ENCODE measurements at regions not wholly inside any gene's neighbourhood (a gene's known extent, or its start where the extent isn't known, plus 50 kb on each side); places are given as distances from the start of the nearest gene placed in this dataset.

DNA sequence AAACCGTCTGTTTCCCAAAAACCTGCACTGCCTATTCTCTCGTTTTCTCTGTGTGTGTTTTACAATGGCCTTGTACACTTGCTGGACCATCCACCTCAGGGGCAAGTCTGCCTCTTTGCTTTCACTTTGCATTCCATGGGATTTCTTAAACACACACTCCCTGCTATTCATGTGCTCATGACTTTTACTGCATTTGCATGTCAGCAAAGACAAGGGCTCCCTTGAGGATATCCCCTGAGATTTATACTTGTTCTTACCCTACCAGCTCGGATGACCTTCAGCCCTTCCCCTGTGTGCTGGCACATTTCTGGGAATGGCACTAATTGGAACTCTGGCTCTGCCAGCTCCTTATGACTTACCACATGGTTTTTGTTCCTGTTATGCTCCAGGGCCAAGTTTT is 386.9 kb downstream of the AMY1C start:
- H3K4me3 ChIP-seq: no peak overlapping the region
- TF ChIP-seq KLF5 (IDR thresholded peaks at IDR 0.05; ENCODE audit: partially characterized antibody) (no peak), RAD21 (IDR thresholded peaks at IDR 0.05; ENCODE audit: insufficient read depth, low read depth, low read length) (no peak), POLR2A (IDR thresholded peaks at IDR 0.05; ENCODE audit: low read depth, low read length) (no peak), ZBTB40 (IDR thresholded peaks at IDR 0.05; ENCODE audit: borderline replicate concordance) (no peak), BMI1 (IDR thresholded peaks at IDR 0.05; ENCODE audit: borderline replicate concordance) (no peak), MYB (IDR thresholded peaks at IDR 0.05; ENCODE audit: borderline replicate concordance, low read depth, low read length) (no peak), BHLHE40 (IDR thresholded peaks at IDR 0.05; ENCODE audit: borderline replicate concordance in 1 of 2, low read depth in 2 of 2, low read length in 1 of 2) (no peak), ZNF24 (IDR thresholded peaks at IDR 0.05) (no peak), ZNF687 (IDR thresholded peaks at IDR 0.05) (no peak)
- TF ChIP-seq, protein P1, sequence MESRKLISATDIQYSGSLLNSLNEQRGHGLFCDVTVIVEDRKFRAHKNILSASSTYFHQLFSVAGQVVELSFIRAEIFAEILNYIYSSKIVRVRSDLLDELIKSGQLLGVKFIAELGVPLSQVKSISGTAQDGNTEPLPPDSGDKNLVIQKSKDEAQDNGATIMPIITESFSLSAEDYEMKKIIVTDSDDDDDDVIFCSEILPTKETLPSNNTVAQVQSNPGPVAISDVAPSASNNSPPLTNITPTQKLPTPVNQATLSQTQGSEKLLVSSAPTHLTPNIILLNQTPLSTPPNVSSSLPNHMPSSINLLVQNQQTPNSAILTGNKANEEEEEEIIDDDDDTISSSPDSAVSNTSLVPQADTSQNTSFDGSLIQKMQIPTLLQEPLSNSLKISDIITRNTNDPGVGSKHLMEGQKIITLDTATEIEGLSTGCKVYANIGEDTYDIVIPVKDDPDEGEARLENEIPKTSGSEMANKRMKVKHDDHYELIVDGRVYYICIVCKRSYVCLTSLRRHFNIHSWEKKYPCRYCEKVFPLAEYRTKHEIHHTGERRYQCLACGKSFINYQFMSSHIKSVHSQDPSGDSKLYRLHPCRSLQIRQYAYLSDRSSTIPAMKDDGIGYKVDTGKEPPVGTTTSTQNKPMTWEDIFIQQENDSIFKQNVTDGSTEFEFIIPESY (IDR thresholded peaks at IDR 0.05): no peak
- TF ChIP-seq, protein P2, sequence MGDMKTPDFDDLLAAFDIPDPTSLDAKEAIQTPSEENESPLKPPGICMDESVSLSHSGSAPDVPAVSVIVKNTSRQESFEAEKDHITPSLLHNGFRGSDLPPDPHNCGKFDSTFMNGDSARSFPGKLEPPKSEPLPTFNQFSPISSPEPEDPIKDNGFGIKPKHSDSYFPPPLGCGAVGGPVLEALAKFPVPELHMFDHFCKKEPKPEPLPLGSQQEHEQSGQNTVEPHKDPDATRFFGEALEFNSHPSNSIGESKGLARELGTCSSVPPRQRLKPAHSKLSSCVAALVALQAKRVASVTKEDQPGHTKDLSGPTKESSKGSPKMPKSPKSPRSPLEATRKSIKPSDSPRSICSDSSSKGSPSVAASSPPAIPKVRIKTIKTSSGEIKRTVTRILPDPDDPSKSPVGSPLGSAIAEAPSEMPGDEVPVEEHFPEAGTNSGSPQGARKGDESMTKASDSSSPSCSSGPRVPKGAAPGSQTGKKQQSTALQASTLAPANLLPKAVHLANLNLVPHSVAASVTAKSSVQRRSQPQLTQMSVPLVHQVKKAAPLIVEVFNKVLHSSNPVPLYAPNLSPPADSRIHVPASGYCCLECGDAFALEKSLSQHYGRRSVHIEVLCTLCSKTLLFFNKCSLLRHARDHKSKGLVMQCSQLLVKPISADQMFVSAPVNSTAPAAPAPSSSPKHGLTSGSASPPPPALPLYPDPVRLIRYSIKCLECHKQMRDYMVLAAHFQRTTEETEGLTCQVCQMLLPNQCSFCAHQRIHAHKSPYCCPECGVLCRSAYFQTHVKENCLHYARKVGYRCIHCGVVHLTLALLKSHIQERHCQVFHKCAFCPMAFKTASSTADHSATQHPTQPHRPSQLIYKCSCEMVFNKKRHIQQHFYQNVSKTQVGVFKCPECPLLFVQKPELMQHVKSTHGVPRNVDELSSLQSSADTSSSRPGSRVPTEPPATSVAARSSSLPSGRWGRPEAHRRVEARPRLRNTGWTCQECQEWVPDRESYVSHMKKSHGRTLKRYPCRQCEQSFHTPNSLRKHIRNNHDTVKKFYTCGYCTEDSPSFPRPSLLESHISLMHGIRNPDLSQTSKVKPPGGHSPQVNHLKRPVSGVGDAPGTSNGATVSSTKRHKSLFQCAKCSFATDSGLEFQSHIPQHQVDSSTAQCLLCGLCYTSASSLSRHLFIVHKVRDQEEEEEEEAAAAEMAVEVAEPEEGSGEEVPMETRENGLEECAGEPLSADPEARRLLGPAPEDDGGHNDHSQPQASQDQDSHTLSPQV (IDR thresholded peaks at IDR 0.05): no peak
- no peak overlapping the region for H3K27ac ChIP-seq (ENCODE audit: control insufficient read depth, insufficient read depth)
- no peak overlapping the region for H3K9ac ChIP-seq (ENCODE audit: control insufficient read depth, insufficient read depth, low read length)
- no peak for DNase-seq (ENCODE audit: low read depth, low spot score)
- H3K4me2 ChIP-seq (ENCODE audit: control insufficient read depth, insufficient read depth): no peak overlapping the region
- ChIA-PET POLR2A (no interaction called here), CTCF (no interaction called here), RAD21 (ENCODE audit: unreplicated experiment) (no interaction called here), SMC1A (ENCODE audit: uncharacterized antibody, unreplicated experiment) (no interaction called here)
- in situ Hi-C loops (cut with MboI) (no loop called here), intact Hi-C loops (cut with micrococcal nuclease; ENCODE audit: unreplicated experiment) (no loop called here)
- no TSS peak for BruUV-seq (replicated peaks)
- H3K9me3 ChIP-seq (replicated peaks; ENCODE audit: control insufficient read depth, insufficient read depth, low read length): no peaks in the 10 kb centered on the region
- no peaks in the 10 kb centered on the region for H3K4me1 ChIP-seq (ENCODE audit: control insufficient read depth, insufficient read depth, low read length)
- FAIRE-seq: no peak
- 0% methylated on average over 3 of the region's 3 CpGs for WGBS (ENCODE audit: insufficient coverage, insufficient replicate concordance, low lambda C conversion rate, missing lambda C conversion rate)
- ATAC-seq: no peak
- H3K27me3 ChIP-seq (replicated peaks in 1 of 2; ENCODE audit: control insufficient read depth in 2 of 2, insufficient read depth in 2 of 2, low read length in 1 of 2): no peaks in the 10 kb centered on the region; a peak in 1 of 4 replicates
- H2AFZ ChIP-seq (ENCODE audit: control insufficient read depth, low read depth, low read length): no peak overlapping the region
- H4K20me1 ChIP-seq (ENCODE audit: control insufficient read depth, insufficient read depth): no peaks in the 10 kb centered on the region
- no peaks in the 10 kb centered on the region for H3K79me2 ChIP-seq (ENCODE audit: control insufficient read depth, insufficient read depth, low read length)
- no peaks in the 10 kb centered on the region for H3K36me3 ChIP-seq (ENCODE audit: control insufficient read depth in 2 of 2, insufficient read depth in 2 of 2, low read length in 1 of 2)

Measured in GM12878 (cell line).